SK-N-SH (cell line): ENCODE measurements at regions not wholly inside any gene's neighbourhood (a gene's known extent, or its start where the extent isn't known, plus 50 kb on each side); places are given as distances from the start of the nearest gene placed in this dataset.

Experiments
- CTCF ChIA-PET: fragments of 300-600, 350-600 bp; formaldehyde crosslinking; extraction: SDS; loops from one replicate; lab custom pipeline; 2021; lab: Yijun Ruan, JAX
- POLR2A ChIA-PET: fragments of 350-600 bp; sonication (Branson Sonifier 250); formaldehyde crosslinking; extraction: SDS; loops from one replicate; lab custom pipeline; 2020; ENCODE audit warnings: antibody characterized with exemption, inconsistent platforms; lab: Yijun Ruan, JAX
- DNase-seq: peaks from one replicate; pipeline ENCODE4 v3.0.0; 2012
- H2AFZ ChIP-seq: fragments of 200-600 bp; sonication (generic); 2 replicates; pipeline ENCODE4 v1.8.1; 2016; ENCODE audit warnings: antibody characterized with exemption, mild to moderate bottlenecking, low read depth
- H3F3A ChIP-seq: fragments of 200-600 bp; sonication (generic); replicated peaks from 2 replicates; pipeline ENCODE3; 2016; ENCODE audit warnings: antibody characterized with exemption, mild to moderate bottlenecking; ENCODE audit not compliant: insufficient read depth
- H3K27ac ChIP-seq, 2 experiments: fragments of 200-500 bp in 1 of 2; fragments of 200-600 bp in 1 of 2; sonication (Bioruptor generic) in 1 of 2; sonication (generic), shearing (Covaris generic) in 1 of 2; 2 replicates each; pipeline versions ENCODE4 v1.5.1 to v1.6.1; 2014 to 2016; ENCODE audit warnings: low read depth in 2 of 2, inconsistent platforms in 1 of 2, low read length in 1 of 2, mild to moderate bottlenecking in 1 of 2, mixed read lengths in 1 of 2
- H3K27me3 ChIP-seq: fragments of 200-600 bp; sonication (generic), shearing (Covaris generic); 2 replicates; pipeline ENCODE4 v1.6.1; 2016; ENCODE audit warnings: mixed run types; ENCODE audit not compliant: insufficient read depth
- H3K36me3 ChIP-seq, 2 experiments: fragments of 200-500 bp in 1 of 2; fragments of 200-600 bp in 1 of 2; sonication (Bioruptor generic) in 1 of 2; sonication (generic) in 1 of 2; replicated peaks in 1 of 2; 2 replicates each; pipeline versions ENCODE3 to v1.5.1; 2014 to 2016; ENCODE audit warnings: low read length in 1 of 2, mild to moderate bottlenecking in 1 of 2; ENCODE audit not compliant: insufficient read depth in 2 of 2, control insufficient read depth in 1 of 2
- H3K4me1 ChIP-seq, 2 experiments: fragments of 200-500 bp in 1 of 2; fragments of 200-600 bp in 1 of 2; sonication (Bioruptor generic) in 1 of 2; sonication (generic), shearing (Covaris generic) in 1 of 2; 2 replicates each; pipeline versions ENCODE4 v1.5.1 to v1.6.1; 2014 to 2016; ENCODE audit warnings: low read depth in 1 of 2, low read length in 1 of 2, mixed run types in 1 of 2; ENCODE audit not compliant: insufficient read depth in 2 of 2, control insufficient read depth in 1 of 2
- H3K4me2 ChIP-seq: fragments of 200-600 bp; sonication (generic), shearing (Covaris generic); 2 replicates; pipeline ENCODE4 v1.6.1; 2017; ENCODE audit warnings: mixed run types
- H3K4me3 ChIP-seq, 2 experiments: fragments of 200-500 bp in 1 of 2; fragments of 200-600 bp in 1 of 2; sonication (Bioruptor generic) in 1 of 2; sonication (generic), shearing (Covaris generic) in 1 of 2; 2 replicates each; pipeline versions ENCODE4 v1.5.1 to v1.8.1; 2014 to 2016; ENCODE audit warnings: low read depth in 2 of 2, inconsistent platforms in 1 of 2, low read length in 1 of 2, mild to moderate bottlenecking in 1 of 2, mixed read lengths in 1 of 2, moderate library complexity in 1 of 2
- H3K79me2 ChIP-seq: fragments of 200-600 bp; sonication (generic); 2 replicates; pipeline ENCODE4 v1.8.1; 2017; ENCODE audit warnings: mild to moderate bottlenecking; ENCODE audit not compliant: insufficient read depth
- H3K9ac ChIP-seq: fragments of 200-600 bp; sonication (generic); 2 replicates; pipeline ENCODE4 v1.6.1; 2017; ENCODE audit warnings: mixed run types
- H3K9me2 ChIP-seq: fragments of 200-600 bp; sonication (generic); 2 replicates; pipeline ENCODE4 v1.6.1; 2017; ENCODE audit warnings: mixed run types
- H3K9me3 ChIP-seq: fragments of 200-600 bp; sonication (generic); 2 replicates; pipeline ENCODE4 v1.6.1; 2017; ENCODE audit warnings: mixed run types, mild to moderate bottlenecking, moderate library complexity
- H4K20me1 ChIP-seq: fragments of 200-600 bp; sonication (generic); 2 replicates; pipeline ENCODE4 v1.6.1; 2017; ENCODE audit warnings: mild to moderate bottlenecking, mixed run types; ENCODE audit not compliant: insufficient read depth
- CHD2 ChIP-seq: fragments of 150-350 bp; IDR thresholded peaks from 2 replicates; pipeline ENCODE4 v1.6.1; 2018; ENCODE audit warnings: low read length; ENCODE audit not compliant: partially characterized antibody
- CTCF ChIP-seq: fragments of 200-600 bp; sonication (generic); IDR thresholded peaks from 2 replicates; pipeline ENCODE4 v1.6.1; 2017; ENCODE audit warnings: antibody characterized with exemption, mild to moderate bottlenecking, moderate library complexity
- ELF1 ChIP-seq: IDR thresholded peaks from 2 replicates; pipeline ENCODE4 v1.4.0; 2012
- EP300 ChIP-seq, 2 experiments: IDR thresholded peaks; 2 replicates each; pipeline versions ENCODE4 v1.4.0 to v1.6.1; 2012; ENCODE audit warnings: borderline replicate concordance in 1 of 2, low read depth in 1 of 2, low read length in 1 of 2
- EZH2phosphoT487 ChIP-seq: fragments of 200-600 bp; sonication (generic); IDR thresholded peaks from 2 replicates; pipeline ENCODE4 v1.6.1; 2017; ENCODE audit warnings: low read depth, mixed run types, mild to moderate bottlenecking, antibody characterized with exemption, moderate library complexity, borderline replicate concordance
- JUND ChIP-seq: IDR thresholded peaks from 2 replicates; pipeline ENCODE4 v1.4.0; 2012
- MXI1 ChIP-seq: IDR thresholded peaks from 2 replicates; pipeline ENCODE4 v1.6.1; 2012; ENCODE audit warnings: mild to moderate bottlenecking, low read depth, low read length, improper control_type of control experiment
- PBX3 ChIP-seq: IDR thresholded peaks from 2 replicates; pipeline ENCODE4; 2012
- RCOR1 ChIP-seq: fragments of 150-350 bp; IDR thresholded peaks from 2 replicates; pipeline ENCODE4 v1.6.1; 2017; ENCODE audit warnings: antibody characterized with exemption, low read length
- RFX5 ChIP-seq: IDR thresholded peaks from 2 replicates; pipeline ENCODE4 v1.6.1; 2012; ENCODE audit warnings: mild to moderate bottlenecking, improper control_type of control experiment, low read length
- RXRA ChIP-seq: IDR thresholded peaks from 2 replicates; pipeline ENCODE4 v1.4.0; 2012; ENCODE audit warnings: low read depth, mild to moderate bottlenecking, borderline replicate concordance
- SMC3 ChIP-seq: IDR thresholded peaks from 2 replicates; pipeline ENCODE4 v1.6.1; 2012; ENCODE audit warnings: low read depth, low read length, improper control_type of control experiment
- TAF1 ChIP-seq: IDR thresholded peaks from 2 replicates; pipeline ENCODE4 v1.6.1; 2012; ENCODE audit warnings: low read depth, mild to moderate bottlenecking, low read length, moderate library complexity, borderline replicate concordance
- TEAD4 ChIP-seq: IDR thresholded peaks from 2 replicates; pipeline ENCODE4 v1.4.0; 2012; ENCODE audit warnings: mild to moderate bottlenecking, borderline replicate concordance; ENCODE audit not compliant: insufficient read depth
- USF2 ChIP-seq: fragments of 150-350 bp; IDR thresholded peaks from 2 replicates; pipeline ENCODE4 v1.6.1; 2017; ENCODE audit warnings: antibody characterized with exemption, low read length, low read depth, borderline replicate concordance
- YY1 ChIP-seq: IDR thresholded peaks from 2 replicates; pipeline ENCODE4 v1.4.0; 2012; ENCODE audit warnings: low read depth, mild to moderate bottlenecking
- ZBTB33 ChIP-seq: IDR thresholded peaks from 2 replicates; pipeline ENCODE4 v1.4.0; 2012; ENCODE audit warnings: low read depth, borderline replicate concordance
- WGBS: methylation state at CpG from one replicate; pipeline ENCODE4 v1.1.6; 2017; ENCODE audit warnings: low lambda C conversion rate; 5-methylcytosine and 5-hydroxymethylcytosine counted together

GRCh38 chr4:60981534-60981933 is 218.6 kb upstream of the ADGRL3 start (continued):
- TF ChIP-seq MXI1 (no peak), EZH2phosphoT487 (no peak)

- no peak overlapping the region for H3K4me2 ChIP-seq
These were observed 211.0 kb upstream of the ADGRL3 start for GRCh38 chr4:60989141-60989540.

GRCh38 chr4:60992037-60992436 is 208.1 kb upstream of the ADGRL3 start:
- 21% methylated on average over 3 of the region's 3 CpGs for WGBS
- Histone ChIP-seq H3F3A (no peaks in the 10 kb centered on the region), H3K9ac (no peak overlapping the region), H3K27ac (no peak overlapping the region), H3K4me1 (no peaks in the 10 kb centered on the region), H2AFZ (no peak overlapping the region), H3K36me3 (no peaks in the 10 kb centered on the region), H3K4me3 (no peak overlapping the region), H3K4me2 (no peak overlapping the region), H4K20me1 (no peaks in the 10 kb centered on the region), H3K27me3 (no peaks in the 10 kb centered on the region), H3K9me2 (no peaks in the 10 kb centered on the region), H3K79me2 (no peaks in the 10 kb centered on the region), H3K9me3 (no peaks in the 10 kb centered on the region)
- POLR2A ChIA-PET = no interaction called here
- DNase-seq = no peak
- CTCF ChIA-PET = no interaction called here
- TF ChIP-seq JUND (no peak), CTCF (no peak)

More at GRCh38 chr4:60989141-60989540, 211.0 kb upstream of the ADGRL3 start:
- TF ChIP-seq YY1 = no peak
- no peak for TF ChIP-seq ELF1
- no peak for DNase-seq
- Histone ChIP-seq H3K9me3 (no peaks in the 10 kb centered on the region), H3K4me3 (no peak overlapping the region), H3K4me1 (no peaks in the 10 kb centered on the region), H3K27me3 (no peaks in the 10 kb centered on the region), H3K9me2 (no peaks in the 10 kb centered on the region), H3F3A (no peaks in the 10 kb centered on the region), H3K9ac (no peak overlapping the region), H3K79me2 (no peaks in the 10 kb centered on the region), H4K20me1 (no peaks in the 10 kb centered on the region), H3K36me3 (no peaks in the 10 kb centered on the region), H3K27ac (no peak overlapping the region), H2AFZ (no peak overlapping the region)
- ChIA-PET CTCF (no interaction called here), POLR2A (no interaction called here)
- 8% methylated on average over 1 of the region's 1 CpG for WGBS

GRCh38 chr4:61003301-61003700 is 196.8 kb upstream of the ADGRL3 start:
- H3K9me2 ChIP-seq = no peaks in the 10 kb centered on the region
- H3K4me1 ChIP-seq = no peaks in the 10 kb centered on the region
- H3K4me3 ChIP-seq = no peak overlapping the region
- no peaks in the 10 kb centered on the region for H3K36me3 ChIP-seq
- H2AFZ ChIP-seq = no peak overlapping the region
- no peaks in the 10 kb centered on the region for H3F3A ChIP-seq
- ChIA-PET CTCF (no interaction called here), POLR2A (no interaction called here)
- H4K20me1 ChIP-seq = no peaks in the 10 kb centered on the region
- no peak for DNase-seq
- no peak overlapping the region for H3K9ac ChIP-seq
- no peaks in the 10 kb centered on the region for H3K27me3 ChIP-seq
- H3K9me3 ChIP-seq = no peaks in the 10 kb centered on the region
- H3K27ac ChIP-seq = no peak overlapping the region
- no peak overlapping the region for H3K4me2 ChIP-seq
- H3K79me2 ChIP-seq = no peaks in the 10 kb centered on the region
- TF ChIP-seq TEAD4 (no peak), USF2 (no peak), CHD2 (no peak), RFX5 (no peak), TAF1 (no peak), SMC3 (no peak), EZH2phosphoT487 (no peak), PBX3 (no peak), RCOR1 (no peak), ZBTB33 (no peak), EP300 (IDR thresholded peaks at IDR 0.05; ENCODE audit: borderline replicate concordance in 1 of 2, low read depth in 1 of 2, low read length in 1 of 2) (no peak), RXRA (no peak)
